A549 (cell line): ENCODE measurements at regions not wholly inside any gene's neighbourhood (a gene's known extent, or its start where the extent isn't known, plus 50 kb on each side); places are given as distances from the start of the nearest gene placed in this dataset.

Experiments used
- ATAC-seq, 2 experiments: fragments of 200-7000 bp in 1 of 2; fragments of >200 bp in 1 of 2; cut with Nextera tagmentation in 1 of 2; cut with Tn5 transposase in 1 of 2; 3 replicates each; pipeline versions ENCODE4 v1.8.0 to v1.9.1; 2018 to 2020; ENCODE audit warnings: mild to moderate bottlenecking in 1 of 2, moderate library complexity in 1 of 2
- CTCF ChIA-PET: fragments of 300-600 bp; sonication (Branson Sonifier 250); formaldehyde crosslinking; extraction: SDS; loops from one replicate; lab custom pipeline; 2021; ENCODE audit warnings: antibody characterized with exemption, inconsistent platforms; lab: Yijun Ruan, JAX
- POLR2A ChIA-PET: fragments of 350-600 bp; formaldehyde crosslinking; extraction: SDS; loops from one replicate; lab custom pipeline; 2021; ENCODE audit warnings: antibody characterized with exemption, inconsistent platforms; lab: Yijun Ruan, JAX
- DNase-seq, 2 experiments: peaks; one replicate each; pipeline versions ENCODE4 v3.0.0 to v3.0.0-alpha.2; 2011 to 2016; ENCODE audit warnings: low read depth in 1 of 2, low spot score in 1 of 2
- FAIRE-seq: peaks from 2 replicates; lab custom pipeline; 2011; peaks lifted over from hg19 to GRCh38; lab: Jason Lieb, UNC
- H3K27ac ChIP-seq, 2 experiments: fragments of >200 bp; sonication (Bioruptor Twin); formaldehyde crosslinking; 3 replicates each; pipeline ENCODE4 v1.5.1; 2016 to 2017
- H3K4me1 ChIP-seq: fragments of >200 bp; sonication (Bioruptor Twin); formaldehyde crosslinking; 3 replicates; pipeline ENCODE4 v1.6.1; 2016
- H3K4me2 ChIP-seq: fragments of >200 bp; sonication (Bioruptor Twin); formaldehyde crosslinking; 3 replicates; pipeline ENCODE4 v1.6.1; 2016
- H3K4me3 ChIP-seq: fragments of >200 bp; sonication (Bioruptor Twin); formaldehyde crosslinking; 3 replicates; pipeline ENCODE4 v1.5.1; 2016
- H3K9me3 ChIP-seq: fragments of >200 bp; sonication (Bioruptor Twin); formaldehyde crosslinking; 3 replicates; pipeline ENCODE4 v1.6.1; 2016
- BHLHE40 ChIP-seq: IDR thresholded peaks from 2 replicates; pipeline ENCODE4 v1.6.1; 2012; ENCODE audit warnings: low read depth, low read length, inconsistent platforms
- CEBPB ChIP-seq, 2 experiments: fragments of >200 bp in 1 of 2; sonication (Bioruptor Twin) in 1 of 2; formaldehyde crosslinking in 1 of 2; IDR thresholded peaks; 2 replicates each; pipeline ENCODE4 v1.6.1; 2012 to 2016
- CHD2 ChIP-seq: fragments of 150-350 bp; IDR thresholded peaks from 2 replicates; pipeline ENCODE4 v1.6.1; 2014; ENCODE audit warnings: low read length; ENCODE audit not compliant: partially characterized antibody
- CHD4 ChIP-seq: fragments of 200-600 bp; sonication (generic); IDR thresholded peaks from 2 replicates; pipeline ENCODE4 v1.6.1; 2016; ENCODE audit warnings: antibody characterized with exemption, mild to moderate bottlenecking, borderline replicate concordance
- EHF ChIP-seq: fragments of 250-450 bp; sonication (Bioruptor Pico); IDR thresholded peaks from 2 replicates; pipeline ENCODE4 v1.5.0; 2020; ENCODE audit warnings: mild to moderate bottlenecking
- EP300 ChIP-seq, 2 experiments: fragments of >200 bp; sonication (Bioruptor Twin); formaldehyde crosslinking; IDR thresholded peaks; 2 replicates in 1 of 2; 3 replicates in 1 of 2; pipeline ENCODE4 v1.6.1; 2016 to 2017
- FOSB ChIP-seq: fragments of 250-450 bp; sonication (Bioruptor Pico); IDR thresholded peaks from 2 replicates; pipeline ENCODE4 v1.5.0; 2020; ENCODE audit warnings: mild to moderate bottlenecking, moderate library complexity
- FOSL2 ChIP-seq, 2 experiments: fragments of 450-650 bp in 1 of 2; fragments of >200 bp in 1 of 2; sonication (Bioruptor Twin) in 1 of 2; formaldehyde crosslinking; IDR thresholded peaks; 2 replicates each; pipeline versions ENCODE4 v1.5.0 to v1.6.1; 2016 to 2020; ENCODE audit warnings: mild to moderate bottlenecking in 1 of 2, moderate library complexity in 1 of 2
- FOXS1 ChIP-seq: fragments of 250-450 bp; sonication (Bioruptor Pico); IDR thresholded peaks from 2 replicates; pipeline ENCODE4 v1.5.0; 2020; ENCODE audit warnings: mild to moderate bottlenecking, moderate library complexity
- HDAC2 ChIP-seq: fragments of 200-600 bp; sonication (generic); IDR thresholded peaks from 2 replicates; pipeline ENCODE4 v1.6.1; 2016
- JUN ChIP-seq, 2 experiments: fragments of >200 bp; sonication (Bioruptor Twin); formaldehyde crosslinking; IDR thresholded peaks; 2 replicates in 1 of 2; 3 replicates in 1 of 2; pipeline ENCODE4 v1.6.1; 2016 to 2017
- JUNB ChIP-seq: fragments of >200 bp; sonication (Bioruptor Twin); formaldehyde crosslinking; IDR thresholded peaks from 2 replicates; pipeline ENCODE4 v1.6.1; 2016
- KDM5A ChIP-seq: fragments of 200-600 bp; sonication (generic); IDR thresholded peaks from 2 replicates; pipeline ENCODE4 v1.6.1; 2016; ENCODE audit warnings: antibody characterized with exemption, mild to moderate bottlenecking
- MAZ ChIP-seq: fragments of 150-350 bp; IDR thresholded peaks from 2 replicates; pipeline ENCODE4 v1.6.1; 2014; ENCODE audit warnings: antibody characterized with exemption, low read depth, low read length, borderline replicate concordance
- NFE2L2 ChIP-seq: fragments of 150-350 bp; conservative IDR thresholded peaks from 2 replicates; pipeline ENCODE4 v1.6.1; 2014; ENCODE audit warnings: low read length
- PHF8 ChIP-seq: fragments of 200-600 bp; sonication (generic); IDR thresholded peaks from 2 replicates; pipeline ENCODE4 v1.6.1; 2016; ENCODE audit warnings: low read depth, mild to moderate bottlenecking, antibody characterized with exemption, moderate library complexity, borderline replicate concordance
- RNF2 ChIP-seq: fragments of 200-600 bp; sonication (generic); IDR thresholded peaks from 2 replicates; pipeline ENCODE4 v1.6.1; 2016; ENCODE audit warnings: low read depth, mild to moderate bottlenecking, antibody characterized with exemption, moderate library complexity, borderline replicate concordance
- SMC3 ChIP-seq: fragments of >200 bp; sonication (Bioruptor Twin); formaldehyde crosslinking; IDR thresholded peaks from 3 replicates; pipeline ENCODE4 v1.6.1; 2018; ENCODE audit warnings: inconsistent platforms
- SREBF2 ChIP-seq: fragments of 450-650 bp; IDR thresholded peaks from 2 replicates; pipeline ENCODE4 v1.6.1; 2014; ENCODE audit warnings: mild to moderate bottlenecking, moderate library complexity
- TP53 ChIP-seq: fragments of 250-450 bp; sonication (Bioruptor Pico); IDR thresholded peaks from 2 replicates; pipeline ENCODE4 v1.5.0; 2021; ENCODE audit warnings: mild to moderate bottlenecking, moderate library complexity
- ZC3H11A ChIP-seq: fragments of 450-650 bp; IDR thresholded peaks from 2 replicates; pipeline ENCODE4 v1.6.1; 2014; ENCODE audit warnings: antibody characterized with exemption, mild to moderate bottlenecking
- ZFP36 ChIP-seq: fragments of 450-650 bp; IDR thresholded peaks from 2 replicates; pipeline ENCODE4 v1.6.1; 2014; ENCODE audit warnings: borderline replicate concordance; ENCODE audit not compliant: partially characterized antibody
- ZSCAN20 ChIP-seq: fragments of 250-450 bp; sonication (Bioruptor Pico); IDR thresholded peaks from 2 replicates; pipeline ENCODE4 v1.8.0; 2022; ENCODE audit warnings: mild to moderate bottlenecking, moderate library complexity
- WGBS: methylation state at CpG from one replicate; pipeline ENCODE4 v1.1.6; 2017; ENCODE audit errors: missing lambda C conversion rate; 5-methylcytosine and 5-hydroxymethylcytosine counted together
- TF ChIP-seq, protein P1 (sequence below): fragments of >200 bp; sonication (Bioruptor Twin); formaldehyde crosslinking; IDR thresholded peaks from 3 replicates; pipeline ENCODE4 v1.6.1; 2016
- TF ChIP-seq, protein P2 (sequence below): fragments of >200 bp; sonication (Bioruptor Twin); formaldehyde crosslinking; IDR thresholded peaks from 2 replicates; pipeline ENCODE4 v1.6.1; 2016
- TF ChIP-seq, protein P3 (sequence below): fragments of 250-450 bp; sonication (Bioruptor Pico); IDR thresholded peaks from 2 replicates; pipeline ENCODE4 v1.5.0; 2020; ENCODE audit warnings: low read depth, mild to moderate bottlenecking, moderate library complexity
- TF ChIP-seq, protein P4 (sequence below): fragments of 250-450 bp; sonication (Bioruptor Pico); IDR thresholded peaks from 2 replicates; pipeline ENCODE4 v1.5.0; 2021; ENCODE audit warnings: mild to moderate bottlenecking, moderate library complexity, borderline replicate concordance
- TF ChIP-seq, protein P5 (sequence below): fragments of 200-600 bp; sonication (generic); IDR thresholded peaks from 2 replicates; pipeline ENCODE4 v1.6.1; 2016; ENCODE audit warnings: antibody characterized with exemption, mild to moderate bottlenecking, moderate library complexity
- TF ChIP-seq, protein P6 (sequence below): fragments of 150-350 bp; IDR thresholded peaks from 2 replicates; pipeline ENCODE4 v1.6.1; 2014; ENCODE audit warnings: low read depth, mild to moderate bottlenecking, low read length

DNA sequence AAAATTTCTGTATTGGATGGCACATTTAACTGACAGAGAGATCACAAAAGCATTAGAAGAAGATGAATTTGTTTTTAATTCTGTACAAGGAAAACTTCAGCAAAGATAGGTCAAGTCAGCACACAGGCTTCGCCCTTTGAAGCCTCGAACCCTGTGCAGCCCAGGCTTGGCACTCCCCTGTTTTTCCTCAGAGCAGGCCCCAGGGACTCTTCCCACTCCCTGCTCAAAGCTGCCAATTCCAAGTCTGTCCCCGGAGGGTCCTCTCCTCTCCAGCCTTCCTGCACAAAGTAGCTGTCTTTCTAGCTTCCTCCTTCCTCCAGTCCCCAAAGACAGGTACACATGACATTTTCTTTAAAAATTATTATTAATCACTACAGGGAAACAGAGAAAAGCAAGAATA, 466.3 kb downstream of the PPARGC1A start:
- ATAC-seq (no peak), FAIRE-seq (no peak), DNase-seq (no peak)
- H3K4me1 ChIP-seq, result no peaks in the 10 kb centered on the region
- ChIA-PET CTCF (no interaction called here), POLR2A (no interaction called here)
- no peak overlapping the region for H3K4me2 ChIP-seq
- H3K27ac ChIP-seq, result no peak overlapping the region
- no peak overlapping the region for H3K4me3 ChIP-seq
- TF ChIP-seq BHLHE40 (no peak), HDAC2 (no peak), ZSCAN20 (no peak), CHD4 (no peak), FOXS1 (CRISPR knock-in tag) (no peak), ZFP36 (no peak), TP53 (CRISPR knock-in tag) (no peak), MAZ (no peak), KDM5A (no peak), JUNB (no peak), NFE2L2 (no peak), EP300 (IDR thresholded peaks at IDR 0.05) (no peak), JUN (IDR thresholded peaks at IDR 0.05) (no peak), FOSB (CRISPR knock-in tag) (no peak), FOSL2 (IDR thresholded peaks at IDR 0.05) (no peak), FOSL2 (CRISPR knock-in tag; IDR thresholded peaks at IDR 0.05) (no peak), PHF8 (no peak), EHF (CRISPR knock-in tag) (no peak)
- TF ChIP-seq, protein P1, sequence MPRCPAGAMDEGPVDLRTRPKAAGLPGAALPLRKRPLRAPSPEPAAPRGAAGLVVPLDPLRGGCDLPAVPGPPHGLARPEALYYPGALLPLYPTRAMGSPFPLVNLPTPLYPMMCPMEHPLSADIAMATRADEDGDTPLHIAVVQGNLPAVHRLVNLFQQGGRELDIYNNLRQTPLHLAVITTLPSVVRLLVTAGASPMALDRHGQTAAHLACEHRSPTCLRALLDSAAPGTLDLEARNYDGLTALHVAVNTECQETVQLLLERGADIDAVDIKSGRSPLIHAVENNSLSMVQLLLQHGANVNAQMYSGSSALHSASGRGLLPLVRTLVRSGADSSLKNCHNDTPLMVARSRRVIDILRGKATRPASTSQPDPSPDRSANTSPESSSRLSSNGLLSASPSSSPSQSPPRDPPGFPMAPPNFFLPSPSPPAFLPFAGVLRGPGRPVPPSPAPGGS, result no peak
- TF ChIP-seq, protein P2, sequence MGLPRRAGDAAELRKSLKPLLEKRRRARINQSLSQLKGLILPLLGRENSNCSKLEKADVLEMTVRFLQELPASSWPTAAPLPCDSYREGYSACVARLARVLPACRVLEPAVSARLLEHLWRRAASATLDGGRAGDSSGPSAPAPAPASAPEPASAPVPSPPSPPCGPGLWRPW, result no peak
- TF ChIP-seq, protein P3, sequence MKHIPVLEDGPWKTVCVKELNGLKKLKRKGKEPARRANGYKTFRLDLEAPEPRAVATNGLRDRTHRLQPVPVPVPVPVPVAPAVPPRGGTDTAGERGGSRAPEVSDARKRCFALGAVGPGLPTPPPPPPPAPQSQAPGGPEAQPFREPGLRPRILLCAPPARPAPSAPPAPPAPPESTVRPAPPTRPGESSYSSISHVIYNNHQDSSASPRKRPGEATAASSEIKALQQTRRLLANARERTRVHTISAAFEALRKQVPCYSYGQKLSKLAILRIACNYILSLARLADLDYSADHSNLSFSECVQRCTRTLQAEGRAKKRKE (CRISPR knock-in tag), result no peak
- WGBS, result 14% methylated on average over 3 of the region's 3 CpGs
- no peaks in the 10 kb centered on the region for H3K9me3 ChIP-seq

DNA sequence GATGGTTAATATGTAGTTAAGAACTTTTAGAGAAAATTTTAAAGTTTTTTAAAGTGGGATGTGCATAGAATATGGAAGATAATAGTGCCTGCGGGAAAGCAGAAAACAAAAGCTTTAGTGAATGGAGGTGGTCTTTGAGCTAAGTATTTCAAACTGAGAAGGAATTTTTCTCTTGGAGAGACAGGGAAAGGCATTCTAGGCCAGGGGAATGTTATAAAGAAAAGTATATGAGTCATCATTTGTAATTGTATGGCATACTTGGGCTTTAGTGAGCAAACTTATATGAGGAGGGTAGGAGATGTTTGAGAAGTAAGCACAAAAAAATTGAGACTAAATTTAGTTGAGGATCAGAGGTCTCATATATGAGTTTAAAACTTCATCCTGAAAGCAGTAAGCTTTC, 467.0 kb downstream of the PPARGC1A start:
- WGBS, result 61% methylated on average over 1 of the region's 1 CpG
- Histone ChIP-seq H3K4me2 (no peak overlapping the region), H3K27ac (no peak overlapping the region), H3K9me3 (no peaks in the 10 kb centered on the region), H3K4me1 (no peaks in the 10 kb centered on the region), H3K4me3 (no peak overlapping the region)
- POLR2A ChIA-PET, result no interaction called here
- no peak for ATAC-seq
- CTCF ChIA-PET, result no interaction called here
- FAIRE-seq, result no peak
- DNase-seq, result no peak
- TF ChIP-seq, protein P4, sequence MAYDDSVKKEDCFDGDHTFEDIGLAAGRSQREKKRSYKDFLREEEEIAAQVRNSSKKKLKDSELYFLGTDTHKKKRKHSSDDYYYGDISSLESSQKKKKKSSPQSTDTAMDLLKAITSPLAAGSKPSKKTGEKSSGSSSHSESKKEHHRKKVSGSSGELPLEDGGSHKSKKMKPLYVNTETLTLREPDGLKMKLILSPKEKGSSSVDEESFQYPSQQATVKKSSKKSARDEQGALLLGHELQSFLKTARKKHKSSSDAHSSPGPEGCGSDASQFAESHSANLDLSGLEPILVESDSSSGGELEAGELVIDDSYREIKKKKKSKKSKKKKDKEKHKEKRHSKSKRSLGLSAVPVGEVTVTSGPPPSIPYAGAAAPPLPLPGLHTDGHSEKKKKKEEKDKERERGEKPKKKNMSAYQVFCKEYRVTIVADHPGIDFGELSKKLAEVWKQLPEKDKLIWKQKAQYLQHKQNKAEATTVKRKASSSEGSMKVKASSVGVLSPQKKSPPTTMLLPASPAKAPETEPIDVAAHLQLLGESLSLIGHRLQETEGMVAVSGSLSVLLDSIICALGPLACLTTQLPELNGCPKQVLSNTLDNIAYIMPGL, result no peak
- no peak for TF ChIP-seq NFE2L2
- no peak for TF ChIP-seq MAZ
- no peak for TF ChIP-seq CEBPB (IDR thresholded peaks at IDR 0.05)
- TF ChIP-seq CHD4, result no peak
- TF ChIP-seq CHD2, result no peak
- TF ChIP-seq, protein P1, result no peak
- no peak for TF ChIP-seq ZC3H11A
- no peak for TF ChIP-seq SREBF2
- TF ChIP-seq RNF2, result no peak
- TF ChIP-seq, protein P5, sequence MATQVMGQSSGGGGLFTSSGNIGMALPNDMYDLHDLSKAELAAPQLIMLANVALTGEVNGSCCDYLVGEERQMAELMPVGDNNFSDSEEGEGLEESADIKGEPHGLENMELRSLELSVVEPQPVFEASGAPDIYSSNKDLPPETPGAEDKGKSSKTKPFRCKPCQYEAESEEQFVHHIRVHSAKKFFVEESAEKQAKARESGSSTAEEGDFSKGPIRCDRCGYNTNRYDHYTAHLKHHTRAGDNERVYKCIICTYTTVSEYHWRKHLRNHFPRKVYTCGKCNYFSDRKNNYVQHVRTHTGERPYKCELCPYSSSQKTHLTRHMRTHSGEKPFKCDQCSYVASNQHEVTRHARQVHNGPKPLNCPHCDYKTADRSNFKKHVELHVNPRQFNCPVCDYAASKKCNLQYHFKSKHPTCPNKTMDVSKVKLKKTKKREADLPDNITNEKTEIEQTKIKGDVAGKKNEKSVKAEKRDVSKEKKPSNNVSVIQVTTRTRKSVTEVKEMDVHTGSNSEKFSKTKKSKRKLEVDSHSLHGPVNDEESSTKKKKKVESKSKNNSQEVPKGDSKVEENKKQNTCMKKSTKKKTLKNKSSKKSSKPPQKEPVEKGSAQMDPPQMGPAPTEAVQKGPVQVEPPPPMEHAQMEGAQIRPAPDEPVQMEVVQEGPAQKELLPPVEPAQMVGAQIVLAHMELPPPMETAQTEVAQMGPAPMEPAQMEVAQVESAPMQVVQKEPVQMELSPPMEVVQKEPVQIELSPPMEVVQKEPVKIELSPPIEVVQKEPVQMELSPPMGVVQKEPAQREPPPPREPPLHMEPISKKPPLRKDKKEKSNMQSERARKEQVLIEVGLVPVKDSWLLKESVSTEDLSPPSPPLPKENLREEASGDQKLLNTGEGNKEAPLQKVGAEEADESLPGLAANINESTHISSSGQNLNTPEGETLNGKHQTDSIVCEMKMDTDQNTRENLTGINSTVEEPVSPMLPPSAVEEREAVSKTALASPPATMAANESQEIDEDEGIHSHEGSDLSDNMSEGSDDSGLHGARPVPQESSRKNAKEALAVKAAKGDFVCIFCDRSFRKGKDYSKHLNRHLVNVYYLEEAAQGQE, result no peak
- no peak for TF ChIP-seq EP300 (IDR thresholded peaks at IDR 0.05)
- TF ChIP-seq SMC3, result no peak
- TF ChIP-seq, protein P6, sequence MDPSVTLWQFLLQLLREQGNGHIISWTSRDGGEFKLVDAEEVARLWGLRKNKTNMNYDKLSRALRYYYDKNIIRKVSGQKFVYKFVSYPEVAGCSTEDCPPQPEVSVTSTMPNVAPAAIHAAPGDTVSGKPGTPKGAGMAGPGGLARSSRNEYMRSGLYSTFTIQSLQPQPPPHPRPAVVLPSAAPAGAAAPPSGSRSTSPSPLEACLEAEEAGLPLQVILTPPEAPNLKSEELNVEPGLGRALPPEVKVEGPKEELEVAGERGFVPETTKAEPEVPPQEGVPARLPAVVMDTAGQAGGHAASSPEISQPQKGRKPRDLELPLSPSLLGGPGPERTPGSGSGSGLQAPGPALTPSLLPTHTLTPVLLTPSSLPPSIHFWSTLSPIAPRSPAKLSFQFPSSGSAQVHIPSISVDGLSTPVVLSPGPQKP, result no peak
